BE2C (cell line): ENCODE measurements at regions not wholly inside any gene's neighbourhood (a gene's known extent, or its start where the extent isn't known, plus 50 kb on each side); places are given as distances from the start of the nearest gene placed in this dataset.
"Not testable (repeated sequence)": the region's sequence is repeated elsewhere in the genome, so short reads cannot be mapped to it uniquely, and the experiment has no call there.

Experiments
- DNase-seq: peaks from one replicate; pipeline ENCODE4 v3.0.0-alpha.2; 2020
- H3K27me3 ChIP-seq: fragments of 250-450 bp; sonication (Bioruptor Pico); 2 replicates; pipeline ENCODE4 v1.5.1; 2020; ENCODE audit warnings: mild to moderate bottlenecking
- H3K36me3 ChIP-seq: fragments of 250-450 bp; sonication (Bioruptor Pico); 2 replicates; pipeline ENCODE4 v1.5.1; 2020; ENCODE audit warnings: mild to moderate bottlenecking
- H3K4me1 ChIP-seq: fragments of 250-450 bp; sonication (Bioruptor Pico); 2 replicates; pipeline ENCODE4 v1.5.1; 2020
- H3K4me3 ChIP-seq: 2 replicates; pipeline ENCODE4 v1.5.1; 2011; ENCODE audit warnings: low read depth, low read length
- H3K9me3 ChIP-seq: fragments of 250-450 bp; sonication (Bioruptor Pico); 2 replicates; pipeline ENCODE4 v1.5.1; 2020
- CTCF ChIP-seq: IDR thresholded peaks from 2 replicates; pipeline ENCODE4 v1.5.1; 2012; ENCODE audit warnings: mild to moderate bottlenecking, low read depth, low read length

GRCh38 chr2:78757191-78757590 is 268.3 kb upstream of the REG3G start:
- Histone ChIP-seq H3K4me3 (no peak overlapping the region), H3K9me3 (no peaks in the 10 kb centered on the region), H3K4me1 (no peaks in the 10 kb centered on the region), H3K36me3 (no peaks in the 10 kb centered on the region), H3K27me3 (no peaks in the 10 kb centered on the region)
- no peak for TF ChIP-seq CTCF
- DNase-seq: no peak

- no peak for DNase-seq
- Histone ChIP-seq H3K27me3 (no peaks in the 10 kb centered on the region), H3K9me3 (no peaks in the 10 kb centered on the region), H3K4me1 (no peaks in the 10 kb centered on the region), H3K36me3 (no peaks in the 10 kb centered on the region), H3K4me3 (no peak overlapping the region)
- no peak for TF ChIP-seq CTCF
Measured at GRCh38 chr2:78757640-78758039, 267.9 kb upstream of the REG3G start.

GRCh38 chr2:78758765-78759164 is 266.7 kb upstream of the REG3G start:
- not testable (repeated sequence) for H3K27me3 ChIP-seq, H3K4me1 ChIP-seq, H3K36me3 ChIP-seq, H3K9me3 ChIP-seq, DNase-seq, H3K4me3 ChIP-seq

GRCh38 chr2:78766459-78766858 is 259.0 kb upstream of the REG3G start:
- Histone ChIP-seq H3K4me1 (no peaks in the 10 kb centered on the region), H3K4me3 (no peak overlapping the region), H3K36me3 (no peaks in the 10 kb centered on the region), H3K27me3 (no peaks in the 10 kb centered on the region), H3K9me3 (no peaks in the 10 kb centered on the region)
- TF ChIP-seq CTCF: no peak
- DNase-seq: no peak

- no peak for TF ChIP-seq CTCF
- no peaks in the 10 kb centered on the region for H3K27me3 ChIP-seq
- no peaks in the 10 kb centered on the region for H3K4me1 ChIP-seq
- no peaks in the 10 kb centered on the region for H3K36me3 ChIP-seq
- no peak overlapping the region for H3K4me3 ChIP-seq
- no peaks in the 10 kb centered on the region for H3K9me3 ChIP-seq
- no peak for DNase-seq
Measured at GRCh38 chr2:78768016-78768415, 257.5 kb upstream of the REG3G start.

- DNase-seq: no peak
- H3K36me3 ChIP-seq: no peaks in the 10 kb centered on the region
- no peaks in the 10 kb centered on the region for H3K27me3 ChIP-seq
- no peaks in the 10 kb centered on the region for H3K9me3 ChIP-seq
- H3K4me3 ChIP-seq: no peak overlapping the region
- TF ChIP-seq CTCF: no peak
- no peaks in the 10 kb centered on the region for H3K4me1 ChIP-seq
Measured at GRCh38 chr2:78775291-78775690, 250.2 kb upstream of the REG3G start.
